Panc1 (cell line): ENCODE measurements at regions not wholly inside any gene's neighbourhood (a gene's known extent, or its start where the extent isn't known, plus 50 kb on each side); places are given as distances from the start of the nearest gene placed in this dataset.

Experiments
- ATAC-seq: fragments of 200-7000 bp; cut with Tn5 transposase; 2 replicates; pipeline ENCODE4 v1.9.1; 2020; ENCODE audit warnings: mild to moderate bottlenecking, moderate library complexity
- BruUV-seq: library from RNA; stranded (reverse); fragments of 400-500 nt; replicated peaks from 2 replicates; lab custom pipeline; 2021; lab: Mats Ljungman, UMichigan
- CTCF ChIA-PET: fragments of 300-600 bp; sonication (Branson Sonifier 250); formaldehyde crosslinking; loops from one replicate; lab custom pipeline; 2022; ENCODE audit warnings: antibody characterized with exemption; lab: Charles Lee
- POLR2A ChIA-PET: fragments of 300-600 bp; sonication (Branson Sonifier 250); formaldehyde crosslinking; loops from one replicate; lab custom pipeline; 2022; ENCODE audit warnings: antibody characterized with exemption; lab: Charles Lee
- DNase-seq: peaks from one replicate; pipeline ENCODE4 v3.0.0-alpha.2; 2010; ENCODE audit warnings: low read depth, low spot score
- H3K27ac ChIP-seq: 2 replicates; pipeline ENCODE4 v1.5.1; 2011; ENCODE audit warnings: mild to moderate bottlenecking, low read length, inconsistent platforms
- H3K27me3 ChIP-seq: fragments of 200-500 bp; sonication (Bioruptor generic); 2 replicates; pipeline ENCODE4 v1.6.0; 2014; ENCODE audit warnings: low read length, inconsistent platforms; ENCODE audit not compliant: control insufficient read depth, insufficient read depth
- H3K36me3 ChIP-seq: fragments of 200-500 bp; sonication (Bioruptor generic); 2 replicates; pipeline ENCODE4 v1.5.1; 2014; ENCODE audit warnings: inconsistent platforms, mild to moderate bottlenecking, low read length, moderate library complexity; ENCODE audit not compliant: control insufficient read depth, insufficient read depth
- H3K4me1 ChIP-seq: 2 replicates; pipeline ENCODE4 v1.5.1; 2011; ENCODE audit warnings: inconsistent platforms, mild to moderate bottlenecking, low read length, moderate library complexity; ENCODE audit not compliant: control insufficient read depth, insufficient read depth
- H3K4me3 ChIP-seq, 2 experiments: 2 replicates each; pipeline ENCODE4 v1.5.1; 2011 to 2012; ENCODE audit warnings: low read depth in 2 of 2, low read length in 2 of 2, mild to moderate bottlenecking in 2 of 2, inconsistent platforms in 1 of 2, moderate library complexity in 1 of 2
- H3K9me3 ChIP-seq: fragments of 200-500 bp; sonication (Bioruptor generic); 2 replicates; pipeline ENCODE4 v1.5.1; 2014; ENCODE audit warnings: low read depth, mild to moderate bottlenecking, inconsistent platforms, low read length, moderate library complexity; ENCODE audit not compliant: control insufficient read depth, insufficient read depth
- CTCF ChIP-seq: fragments of 450-650 bp; IDR thresholded peaks from 2 replicates; pipeline ENCODE4 v1.5.1; 2017; ENCODE audit warnings: mild to moderate bottlenecking
- POLR2AphosphoS5 ChIP-seq: IDR thresholded peaks from 2 replicates; pipeline ENCODE4 v1.6.1; 2012; ENCODE audit warnings: mild to moderate bottlenecking, low read depth, low read length, moderate library complexity
- REST ChIP-seq, 2 experiments: IDR thresholded peaks; 2 replicates each; pipeline ENCODE4 v1.6.1; 2011 to 2012; ENCODE audit warnings: low read depth in 2 of 2, control low read depth in 1 of 2, low read length in 1 of 2, mild to moderate bottlenecking in 1 of 2, moderate library complexity in 1 of 2; ENCODE audit not compliant: insufficient read depth in 1 of 2
- SIN3A ChIP-seq: IDR thresholded peaks from 2 replicates; pipeline ENCODE4 v1.6.1; 2012; ENCODE audit warnings: low read depth, mild to moderate bottlenecking, low read length, moderate library complexity, borderline replicate concordance; ENCODE audit not compliant: insufficient read depth
- TCF7L2 ChIP-seq: IDR thresholded peaks from 2 replicates; pipeline ENCODE4 v1.6.1; 2011; ENCODE audit warnings: mild to moderate bottlenecking, low read depth, low read length, inconsistent platforms
- in situ Hi-C: cut with HindIII; loops from 2 replicates; pipeline ENCODE4 v1.10.0; 2016; ENCODE audit warnings: low sequenced_read_pairs, low pct_unique_long_range_greater_than_20kb
- intact Hi-C: fragments of 100-400 bp; cut with micrococcal nuclease; formaldehyde crosslinking; loops from one replicate; pipeline ENCODE4 v1.10.0; 2022; ENCODE audit not compliant: unreplicated experiment

GRCh38 chr2:64220265-64220664 lies 76.0 kb upstream of the PELI1 start:
- CTCF ChIA-PET: no interaction called here
- H3K27ac ChIP-seq: no peak overlapping the region
- in situ Hi-C loops (no loop called here), intact Hi-C loops (no loop called here)
- H3K9me3 ChIP-seq: no peaks in the 10 kb centered on the region
- POLR2A ChIA-PET: interaction anchor here (0.6 to 0.8 kb wide), 2 partner anchors 133 to 147 kb away, joined by 4 read pairs; no protein-coding TSS in a partner anchor
- no peak overlapping the region for H3K4me3 ChIP-seq
- peaks cover 20% of the 10 kb centered on the region for H3K27me3 ChIP-seq
- DNase-seq (no peak), ATAC-seq (no peak)
- TF ChIP-seq TCF7L2 (no peak), POLR2AphosphoS5 (no peak), SIN3A (no peak), REST (IDR thresholded peaks at IDR 0.05; ENCODE audit: insufficient read depth in 1 of 2, low read depth in 2 of 2, low read length in 1 of 2) (no peak), CTCF (no peak)
- H3K36me3 ChIP-seq: no peaks in the 10 kb centered on the region
- no TSS peak for BruUV-seq
- no peaks in the 10 kb centered on the region for H3K4me1 ChIP-seq

GRCh38 chr2:64220894-64221617 lies 76.8 kb upstream of the PELI1 start:
- BruUV-seq: no TSS peak
- in situ Hi-C loops: no loop called here
- POLR2A ChIA-PET: no interaction called here

More at GRCh38 chr2:64220894-64221617, 76.8 kb upstream of the PELI1 start:
- Histone ChIP-seq H3K4me3 (no peak overlapping the region), H3K27me3 (peaks cover 20% of the 10 kb centered on the region), H3K4me1 (no peaks in the 10 kb centered on the region), H3K27ac (no peak overlapping the region), H3K36me3 (no peaks in the 10 kb centered on the region), H3K9me3 (no peaks in the 10 kb centered on the region)
- CTCF ChIA-PET: no interaction called here
- intact Hi-C loops: no loop called here
- ATAC-seq: no peak
- DNase-seq: no peak
- TF ChIP-seq TCF7L2: no peak
- no peak for TF ChIP-seq POLR2AphosphoS5
- no peak for TF ChIP-seq REST (IDR thresholded peaks at IDR 0.05; ENCODE audit: insufficient read depth in 1 of 2, low read depth in 2 of 2, low read length in 1 of 2)
- TF ChIP-seq CTCF: no peak
- TF ChIP-seq SIN3A: no peak
